HCT116 (cell line): ENCODE measurements at regions not wholly inside any gene's neighbourhood (a gene's known extent, or its start where the extent isn't known, plus 50 kb on each side); places are given as distances from the start of the nearest gene placed in this dataset.

Experiments
- CTCF ChIP-seq, 3 experiments: fragments of 200-600 bp in 1 of 3; sonication (generic) in 1 of 3; IDR thresholded peaks in 2 of 3; conservative IDR thresholded peaks in 1 of 3; 2 replicates each; pipeline ENCODE4 v1.5.1; 2012 to 2017; ENCODE audit warnings: low read depth in 2 of 3, low read length in 2 of 3, antibody characterized with exemption in 1 of 3, borderline replicate concordance in 1 of 3, control low read depth in 1 of 3, mild to moderate bottlenecking in 1 of 3, mixed read lengths in 1 of 3, mixed run types in 1 of 3, moderate library complexity in 1 of 3; ENCODE audit not compliant: insufficient read depth in 1 of 3
- EZH2phosphoT487 ChIP-seq: fragments of 200-600 bp; IDR thresholded peaks from 2 replicates; pipeline ENCODE4 v1.6.1; 2018; ENCODE audit warnings: antibody characterized with exemption, borderline replicate concordance
- JUND ChIP-seq: IDR thresholded peaks from 2 replicates; pipeline ENCODE4 v1.6.1; 2012
- POLR2A ChIP-seq: IDR thresholded peaks from 2 replicates; pipeline ENCODE4 v1.7.0; 2011; ENCODE audit warnings: borderline replicate concordance; ENCODE audit not compliant: insufficient read depth, insufficient read length; ENCODE audit errors: extremely low read depth
- POLR2AphosphoS5 ChIP-seq: IDR thresholded peaks from 2 replicates; pipeline ENCODE4 v1.6.1; 2011; ENCODE audit warnings: mild to moderate bottlenecking, low read depth, low read length, moderate library complexity
- REST ChIP-seq: IDR thresholded peaks from 2 replicates; pipeline ENCODE4 v1.6.1; 2012; ENCODE audit warnings: low read depth
- TCF7L2 ChIP-seq: IDR thresholded peaks from 2 replicates; pipeline ENCODE4 v1.7.0; 2011; ENCODE audit warnings: borderline replicate concordance, inconsistent platforms; ENCODE audit not compliant: insufficient read depth, insufficient read length; ENCODE audit errors: extremely low read depth
- YY1 ChIP-seq: IDR thresholded peaks from 2 replicates; pipeline ENCODE4 v1.6.1; 2011; ENCODE audit warnings: low read length, low read depth, moderate library complexity, mild to moderate bottlenecking; ENCODE audit not compliant: insufficient replicate concordance; ENCODE audit errors: extremely low read depth
- ZBTB33 ChIP-seq: IDR thresholded peaks from 2 replicates; pipeline ENCODE4 v1.6.1; 2011; ENCODE audit warnings: mild to moderate bottlenecking, low read length, moderate library complexity; ENCODE audit not compliant: insufficient replicate concordance; ENCODE audit errors: extremely low read depth
- ZNF274 ChIP-seq: fragments of 200-500 bp; sonication (Bioruptor generic); IDR thresholded peaks from 2 replicates; pipeline ENCODE4 v1.6.1; 2014; ENCODE audit warnings: mild to moderate bottlenecking, low read depth, low read length, inconsistent platforms

- peak; percentile 89 to 93 (median 92) for TF ChIP-seq CTCF (IDR thresholded peaks at IDR 0.05 in 2 of 3, conservative IDR thresholded peaks at IDR 0.05 in 1 of 3; ENCODE audit: borderline replicate concordance in 1 of 3, insufficient read depth in 1 of 3, low read depth in 2 of 3, low read length in 2 of 3)
- no peak for TF ChIP-seq JUND
- TF ChIP-seq POLR2AphosphoS5: 0 out of 2 replicates have a peak, but pooled peaks have one; percentile 35
- peak; percentile 54 for TF ChIP-seq YY1
- no peak for TF ChIP-seq ZBTB33
- no peak for TF ChIP-seq TCF7L2
- TF ChIP-seq ZNF274: no peak
- no peak for TF ChIP-seq EZH2phosphoT487
- no peak for TF ChIP-seq POLR2A
- TF ChIP-seq REST: no peak
Observed at GRCh38 chr6:168895102-168895812, 358.4 kb downstream of the THBS2 start.
